ENCODE measurements at regions not wholly inside any gene's neighbourhood (a gene's known extent, or its start where the extent isn't known, plus 50 kb on each side); places are given as distances from the start of the nearest gene placed in this dataset.

- TF ChIP-seq, protein P1, sequence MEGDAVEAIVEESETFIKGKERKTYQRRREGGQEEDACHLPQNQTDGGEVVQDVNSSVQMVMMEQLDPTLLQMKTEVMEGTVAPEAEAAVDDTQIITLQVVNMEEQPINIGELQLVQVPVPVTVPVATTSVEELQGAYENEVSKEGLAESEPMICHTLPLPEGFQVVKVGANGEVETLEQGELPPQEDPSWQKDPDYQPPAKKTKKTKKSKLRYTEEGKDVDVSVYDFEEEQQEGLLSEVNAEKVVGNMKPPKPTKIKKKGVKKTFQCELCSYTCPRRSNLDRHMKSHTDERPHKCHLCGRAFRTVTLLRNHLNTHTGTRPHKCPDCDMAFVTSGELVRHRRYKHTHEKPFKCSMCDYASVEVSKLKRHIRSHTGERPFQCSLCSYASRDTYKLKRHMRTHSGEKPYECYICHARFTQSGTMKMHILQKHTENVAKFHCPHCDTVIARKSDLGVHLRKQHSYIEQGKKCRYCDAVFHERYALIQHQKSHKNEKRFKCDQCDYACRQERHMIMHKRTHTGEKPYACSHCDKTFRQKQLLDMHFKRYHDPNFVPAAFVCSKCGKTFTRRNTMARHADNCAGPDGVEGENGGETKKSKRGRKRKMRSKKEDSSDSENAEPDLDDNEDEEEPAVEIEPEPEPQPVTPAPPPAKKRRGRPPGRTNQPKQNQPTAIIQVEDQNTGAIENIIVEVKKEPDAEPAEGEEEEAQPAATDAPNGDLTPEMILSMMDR (conservative IDR thresholded peaks at IDR 0.05), result no peak
- no peak for TF ChIP-seq EZH2 (IDR thresholded peaks at IDR 0.05; ENCODE audit: low read depth)
These were observed 102.5 kb downstream of the DDIT4L start for GRCh38 chr4:100087743-100088142.
